ENCODE measurements at regions not wholly inside any gene's neighbourhood (a gene's known extent, or its start where the extent isn't known, plus 50 kb on each side); places are given as distances from the start of the nearest gene placed in this dataset.
"Not testable (repeated sequence)": the region's sequence is repeated elsewhere in the genome, so short reads cannot be mapped to it uniquely, and the experiment has no call there.

- not testable (repeated sequence) for H3K4me3 ChIP-seq
These were observed 1214.9 kb downstream of the FOXD4L5 start for GRCh38 chr9:64070083-64070482.

GRCh38 chr9:64066736-64067368 is 1218.2 kb downstream of the FOXD4L5 start:
- Histone ChIP-seq H3K27ac (no peak overlapping the region), H3K27me3 (ENCODE audit: low read depth) (no peaks in the 10 kb centered on the region), H3K36me3 (no peaks in the 10 kb centered on the region), H3K9me3 (peaks cover 4% of the 10 kb centered on the region), H3K4me1 (no peaks in the 10 kb centered on the region), H3K4me3 (no peak overlapping the region)
- no peak for TF ChIP-seq CTCF (IDR thresholded peaks at IDR 0.05)
- ATAC-seq (no peak), DNase-seq (peak; percentile 36)
- intact Hi-C loops (cut with DNase I) = no loop called here

More at GRCh38 chr9:64070083-64070482, 1214.9 kb downstream of the FOXD4L5 start:
- H3K27ac ChIP-seq; ATAC-seq; H3K36me3 ChIP-seq; intact Hi-C loops (cut with DNase I); H3K9me3 ChIP-seq; H3K4me1 ChIP-seq; H3K27me3 ChIP-seq (ENCODE audit: low read depth): not testable (repeated sequence)
- peak; percentile 24 for DNase-seq

- no peaks in the 10 kb centered on the region for H3K27me3 ChIP-seq (ENCODE audit: low read depth)
- H3K4me3 ChIP-seq = no peak overlapping the region
- no peak for ATAC-seq
- intact Hi-C loops (cut with DNase I) = no loop called here
- no peak for DNase-seq
- H3K9me3 ChIP-seq = peaks cover 4% of the 10 kb centered on the region
- H3K27ac ChIP-seq = no peak overlapping the region
- no peaks in the 10 kb centered on the region for H3K36me3 ChIP-seq
- TF ChIP-seq CTCF (IDR thresholded peaks at IDR 0.05) = no peak
- no peaks in the 10 kb centered on the region for H3K4me1 ChIP-seq
These were observed 1223.9 kb downstream of the FOXD4L5 start for GRCh38 chr9:64061013-64061627.

- ATAC-seq, H3K27ac ChIP-seq, H3K36me3 ChIP-seq: not testable (repeated sequence)
These were observed 1226.9 kb downstream of the FOXD4L5 start for GRCh38 chr9:64058070-64058469.

GRCh38 chr9:64057553-64057952 is 1227.5 kb downstream of the FOXD4L5 start:
- no peaks in the 10 kb centered on the region for H3K36me3 ChIP-seq
- ATAC-seq (no peak), DNase-seq (no peak)
- TF ChIP-seq CTCF (IDR thresholded peaks at IDR 0.05) = no peak
- no peaks in the 10 kb centered on the region for H3K4me1 ChIP-seq
- H3K27ac ChIP-seq = no peak overlapping the region
- no peak overlapping the region for H3K4me3 ChIP-seq
- H3K9me3 ChIP-seq = no peaks in the 10 kb centered on the region
- H3K27me3 ChIP-seq (ENCODE audit: low read depth) = no peaks in the 10 kb centered on the region
- intact Hi-C loops (cut with DNase I) = no loop called here

More at GRCh38 chr9:64058070-64058469, 1226.9 kb downstream of the FOXD4L5 start:
- H3K4me3 ChIP-seq; H3K9me3 ChIP-seq; H3K27me3 ChIP-seq (ENCODE audit: low read depth); H3K4me1 ChIP-seq; DNase-seq; intact Hi-C loops (cut with DNase I): not testable (repeated sequence)

GRCh38 chr9:64028925-64029324 is 1256.1 kb downstream of the FOXD4L5 start:
- H3K4me1 ChIP-seq; ATAC-seq; DNase-seq; H3K27ac ChIP-seq; H3K4me3 ChIP-seq; H3K9me3 ChIP-seq; H3K36me3 ChIP-seq; intact Hi-C loops (cut with DNase I); H3K27me3 ChIP-seq (ENCODE audit: low read depth): not testable (repeated sequence)

GRCh38 chr9:64020696-64021491 is 1264.1 kb downstream of the FOXD4L5 start:
- H3K4me3 ChIP-seq; DNase-seq; ATAC-seq; H3K9me3 ChIP-seq; H3K4me1 ChIP-seq; intact Hi-C loops (cut with DNase I); H3K27ac ChIP-seq; H3K36me3 ChIP-seq; H3K27me3 ChIP-seq (ENCODE audit: low read depth): not testable (repeated sequence)

- intact Hi-C loops (cut with DNase I); H3K27me3 ChIP-seq (ENCODE audit: low read depth); H3K27ac ChIP-seq; H3K4me1 ChIP-seq; H3K4me3 ChIP-seq; ATAC-seq; H3K36me3 ChIP-seq; H3K9me3 ChIP-seq; DNase-seq: not testable (repeated sequence)
These were observed 1267.3 kb downstream of the FOXD4L5 start for GRCh38 chr9:64017666-64018065.

- H3K36me3 ChIP-seq; H3K9me3 ChIP-seq; H3K4me3 ChIP-seq; H3K4me1 ChIP-seq; ATAC-seq; intact Hi-C loops (cut with DNase I); DNase-seq; H3K27ac ChIP-seq; H3K27me3 ChIP-seq (ENCODE audit: low read depth): not testable (repeated sequence)
These were observed 1268.1 kb downstream of the FOXD4L5 start for GRCh38 chr9:64016845-64017406.

GRCh38 chr9:64016246-64016645 is 1268.8 kb downstream of the FOXD4L5 start:
- DNase-seq; intact Hi-C loops (cut with DNase I); H3K36me3 ChIP-seq; H3K27me3 ChIP-seq (ENCODE audit: low read depth); H3K9me3 ChIP-seq; H3K27ac ChIP-seq; ATAC-seq; H3K4me3 ChIP-seq; H3K4me1 ChIP-seq: not testable (repeated sequence)
